GM12878 (cell line): ENCODE measurements at regions not wholly inside any gene's neighbourhood (a gene's known extent, or its start where the extent isn't known, plus 50 kb on each side); places are given as distances from the start of the nearest gene placed in this dataset.

Experiments used
- ATAC-seq: fragments of 200-7000 bp; cut with Tn5 transposase; 3 replicates; pipeline ENCODE4 v1.9.1; 2020; ENCODE audit warnings: mild to moderate bottlenecking, moderate library complexity
- BruUV-seq: library from RNA; stranded (reverse); fragments of 400-500 nt; replicated peaks from 2 replicates; lab custom pipeline; 2021; lab: Mats Ljungman, UMichigan
- CTCF ChIA-PET: fragments of 300-600 bp; sonication (Branson Sonifier 250); formaldehyde crosslinking; extraction: SDS; loops from one replicate; lab custom pipeline; 2021; ENCODE audit warnings: inconsistent platforms; lab: Yijun Ruan, JAX
- POLR2A ChIA-PET: fragments of 350-600 bp; formaldehyde crosslinking; extraction: SDS; loops from one replicate; lab custom pipeline; 2021; ENCODE audit warnings: inconsistent platforms; lab: Charles Lee
- RAD21 ChIA-PET: fragments of 300-600 bp; sonication (Branson Sonifier 250); formaldehyde crosslinking; loops from one replicate; lab custom pipeline; 2023; ENCODE audit warnings: antibody characterized with exemption; ENCODE audit not compliant: unreplicated experiment; lab: Charles Lee
- SMC1A ChIA-PET: fragments of 300-600 bp; sonication (Branson Sonifier 250); formaldehyde crosslinking; loops from one replicate; lab custom pipeline; 2023; ENCODE audit not compliant: unreplicated experiment, uncharacterized antibody; lab: Charles Lee
- DNase-seq: peaks from one replicate; pipeline ENCODE4 v3.0.0-alpha.2; 2011; ENCODE audit warnings: low read depth, low spot score
- FAIRE-seq: peaks from 3 replicates; lab custom pipeline; 2011; peaks lifted over from hg19 to GRCh38; lab: Jason Lieb, UNC
- H2AFZ ChIP-seq: 2 replicates; pipeline ENCODE4 v1.6.0; 2011; ENCODE audit warnings: low read depth, low read length, control low read depth; ENCODE audit not compliant: control insufficient read depth
- H3K27ac ChIP-seq: 2 replicates; pipeline ENCODE4 v1.5.1; 2011; ENCODE audit warnings: control low read depth; ENCODE audit not compliant: control insufficient read depth, insufficient read depth
- H3K27me3 ChIP-seq, 2 experiments: replicated peaks in 1 of 2; 2 replicates each; pipeline versions ENCODE4 v1.6.0 to v1.6.1; 2011; ENCODE audit warnings: low read length in 1 of 2; ENCODE audit not compliant: control insufficient read depth in 2 of 2, insufficient read depth in 2 of 2
- H3K36me3 ChIP-seq, 2 experiments: 2 replicates each; pipeline ENCODE4 v1.5.1; 2011; ENCODE audit warnings: low read length in 1 of 2; ENCODE audit not compliant: control insufficient read depth in 2 of 2, insufficient read depth in 2 of 2
- H3K4me1 ChIP-seq: 2 replicates; pipeline ENCODE4 v1.6.1; 2011; ENCODE audit warnings: mild to moderate bottlenecking, low read length, moderate library complexity, mixed read lengths; ENCODE audit not compliant: control insufficient read depth, insufficient read depth
- H3K4me2 ChIP-seq: 2 replicates; pipeline ENCODE4 v1.6.0; 2011; ENCODE audit warnings: control low read depth; ENCODE audit not compliant: control insufficient read depth, insufficient read depth
- H3K4me3 ChIP-seq: fragments of 200-600 bp; sonication (generic); 2 replicates; pipeline ENCODE4 v1.5.1; 2016
- H3K79me2 ChIP-seq: 2 replicates; pipeline ENCODE4 v1.6.0; 2011; ENCODE audit warnings: low read length; ENCODE audit not compliant: control insufficient read depth, insufficient read depth
- H3K9ac ChIP-seq: 2 replicates; pipeline ENCODE4 v1.8.0; 2011; ENCODE audit warnings: low read length, control low read depth, mixed read lengths; ENCODE audit not compliant: control insufficient read depth, insufficient read depth
- H3K9me3 ChIP-seq: replicated peaks from 3 replicates; pipeline ENCODE4 v1.5.1; 2011; ENCODE audit warnings: mild to moderate bottlenecking, low read length; ENCODE audit not compliant: control insufficient read depth, insufficient read depth
- H4K20me1 ChIP-seq: 2 replicates; pipeline ENCODE4 v1.6.0; 2011; ENCODE audit not compliant: control insufficient read depth, insufficient read depth
- CEBPB ChIP-seq, 2 experiments: fragments of 150-350 bp in 1 of 2; IDR thresholded peaks; 2 replicates each; pipeline ENCODE4 v1.6.1; 2012 to 2014; ENCODE audit warnings: low read depth in 2 of 2, low read length in 2 of 2, borderline replicate concordance in 1 of 2, inconsistent platforms in 1 of 2
- E2F8 ChIP-seq: fragments of 450-650 bp; IDR thresholded peaks from 2 replicates; pipeline ENCODE4 v1.6.1; 2018; ENCODE audit warnings: mild to moderate bottlenecking, low read depth, moderate library complexity; ENCODE audit not compliant: partially characterized antibody
- NKRF ChIP-seq: fragments of 450-650 bp; conservative IDR thresholded peaks from 2 replicates; pipeline ENCODE4 v1.6.1; 2017; ENCODE audit warnings: mild to moderate bottlenecking, moderate library complexity
- NRF1 ChIP-seq: conservative IDR thresholded peaks from 2 replicates; pipeline ENCODE4 v1.6.1; 2011; ENCODE audit warnings: mild to moderate bottlenecking, low read depth, low read length, improper control_type of control experiment
- PBX3 ChIP-seq: IDR thresholded peaks from 2 replicates; pipeline ENCODE4 v1.6.1; 2011; ENCODE audit warnings: mild to moderate bottlenecking, low read depth, low read length, moderate library complexity; ENCODE audit not compliant: insufficient replicate concordance
- POLR2A ChIP-seq: IDR thresholded peaks from 2 replicates; pipeline ENCODE4 v1.6.1; 2011; ENCODE audit warnings: low read depth, mild to moderate bottlenecking, low read length
- SUPT20H ChIP-seq: IDR thresholded peaks from 2 replicates; pipeline ENCODE4 v1.6.1; 2011; ENCODE audit warnings: low read depth, mild to moderate bottlenecking, low read length, moderate library complexity, borderline replicate concordance; ENCODE audit not compliant: control insufficient read depth
- SUZ12 ChIP-seq: fragments of 200-600 bp; sonication (generic); IDR thresholded peaks from one replicate; pipeline ENCODE4 v1.6.1; 2018; ENCODE audit warnings: antibody characterized with exemption, mild to moderate bottlenecking; ENCODE audit not compliant: unreplicated experiment
- TCF3 ChIP-seq: IDR thresholded peaks from 2 replicates; pipeline ENCODE4 v1.6.1; 2012; ENCODE audit warnings: low read depth, mild to moderate bottlenecking, low read length, borderline replicate concordance; ENCODE audit not compliant: insufficient read depth
- TCF7 ChIP-seq: IDR thresholded peaks from 2 replicates; pipeline ENCODE4 v1.6.1; 2014; ENCODE audit warnings: antibody characterized with exemption, borderline replicate concordance
- ZNF592 ChIP-seq: fragments of 450-650 bp; IDR thresholded peaks from 2 replicates; pipeline ENCODE4 v1.6.1; 2017; ENCODE audit warnings: mild to moderate bottlenecking, moderate library complexity
- in situ Hi-C: fragments of 300-500 bp; cut with MboI; formaldehyde crosslinking; loops from 9 replicates; pipeline ENCODE4 v1.14.3; 2018; ENCODE audit warnings: mixed read lengths
- intact Hi-C: fragments of 100-400 bp; cut with micrococcal nuclease; formaldehyde crosslinking; loops from one replicate; pipeline ENCODE4 v1.14.2; 2022; ENCODE audit not compliant: unreplicated experiment

- TF ChIP-seq NKRF, result no peak
- TF ChIP-seq TCF7, result no peak
- TF ChIP-seq NRF1, result no peak
- no peak for TF ChIP-seq CEBPB (IDR thresholded peaks at IDR 0.05; ENCODE audit: borderline replicate concordance in 1 of 2, low read depth in 2 of 2, low read length in 2 of 2)
- no peak for TF ChIP-seq ZNF592
- no peak for TF ChIP-seq POLR2A
Observed at GRCh38 chrY:7703578-7704140, 792.1 kb upstream of the AMELY start (continued).

GRCh38 chrY:7702481-7702880, 790.9 kb upstream of the AMELY start:
- intact Hi-C loops, result no loop called here
- ChIA-PET RAD21 (no interaction called here), CTCF (no interaction called here), SMC1A (no interaction called here), POLR2A (no interaction called here)
- no peaks in the 10 kb centered on the region for H4K20me1 ChIP-seq
- FAIRE-seq (no peak), ATAC-seq (no peak), DNase-seq (no peak)
- H3K9ac ChIP-seq, result no peak overlapping the region
- no peak overlapping the region for H3K4me3 ChIP-seq
- no TSS peak for BruUV-seq
- no peak overlapping the region for H3K27ac ChIP-seq
- H3K36me3 ChIP-seq, result no peaks in the 10 kb centered on the region
- no peak overlapping the region for H2AFZ ChIP-seq
- no peaks in the 10 kb centered on the region for H3K4me1 ChIP-seq
- in situ Hi-C loops, result no loop called here
- no peaks in the 10 kb centered on the region for H3K9me3 ChIP-seq
- no peaks in the 10 kb centered on the region for H3K79me2 ChIP-seq
- no peak overlapping the region for H3K4me2 ChIP-seq
- no peaks in the 10 kb centered on the region for H3K27me3 ChIP-seq
- no peak for TF ChIP-seq PBX3
- no peak for TF ChIP-seq E2F8
- no peak for TF ChIP-seq SUZ12
- TF ChIP-seq TCF3, result no peak
- no peak for TF ChIP-seq SUPT20H
